Esophagus squamous epithelium (tissue), 4 donors: ENCODE measurements at regions not wholly inside any gene's neighbourhood (a gene's known extent, or its start where the extent isn't known, plus 50 kb on each side); places are given as distances from the start of the nearest gene placed in this dataset.

ENCODE experiments used
- CTCF ChIP-seq, 6 experiments: fragments of 450-650 bp in 4 of 6; fragments of 200-600 bp in 2 of 6; sonication (generic) in 2 of 6; IDR thresholded peaks; one replicate each; pipeline ENCODE4 v1.5.1; 2016 to 2019; ENCODE audit warnings: antibody characterized with exemption in 6 of 6, mild to moderate bottlenecking in 4 of 6, moderate library complexity in 4 of 6
- POLR2A ChIP-seq, 4 donors: fragments of 450-650 bp; IDR thresholded peaks; one replicate each; pipeline ENCODE4 v1.6.1; 2017; ENCODE audit warnings: antibody characterized with exemption in 4 of 4, mild to moderate bottlenecking in 4 of 4, moderate library complexity in 3 of 4

GRCh38 chr14:42731480-42731879 is 1124.8 kb downstream of the LRFN5 start:
- no peak for TF ChIP-seq CTCF (IDR thresholded peaks at IDR 0.05)
- no peak for TF ChIP-seq POLR2A (IDR thresholded peaks at IDR 0.05)
